ENCODE measurements at regions not wholly inside any gene's neighbourhood (a gene's known extent, or its start where the extent isn't known, plus 50 kb on each side); places are given as distances from the start of the nearest gene placed in this dataset.
A peak's percentile ranks its signal among the peaks of the same experiment; 100 is the strongest.

DNA sequence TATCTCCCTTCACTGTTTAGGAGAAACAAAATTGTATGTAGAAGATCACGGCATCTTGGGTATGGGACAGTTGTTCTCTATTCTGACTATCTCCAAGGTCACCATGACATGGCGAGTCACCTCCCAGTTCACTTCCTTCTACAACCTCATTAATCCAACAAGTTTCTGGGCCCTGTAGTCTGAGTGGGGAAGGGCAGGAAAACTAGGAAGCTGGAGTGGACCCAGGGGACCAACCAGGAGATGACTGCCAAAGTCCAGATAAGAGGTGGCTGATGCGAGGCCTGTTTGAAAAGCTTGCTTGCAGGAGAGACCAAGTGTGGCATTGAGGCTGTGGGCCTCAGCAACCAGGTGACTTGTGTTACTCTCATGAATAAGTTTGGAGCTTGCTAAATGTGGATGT is 584.9 kb downstream of the TNS3 start:
- ChIA-PET POLR2A (no interaction called here), RAD21 (ENCODE audit: low non-redundant PET in 1 of 2, low total read pairs in 2 of 2, uncharacterized antibody in 2 of 2, unreplicated experiment in 2 of 2) (no interaction called here), CTCF (no interaction called here)
- ATAC-seq = no peak
- Histone ChIP-seq H4K20me1 (ENCODE audit: insufficient read depth) (no peaks in the 10 kb centered on the region), H3K9me2 (ENCODE audit: insufficient read depth) (no peaks in the 10 kb centered on the region; the same call in 1 of the 2 replicates), H3K36me3 (ENCODE audit: control insufficient read depth in 1 of 2, insufficient read depth in 2 of 2, low read length in 2 of 2) (no peaks in the 10 kb centered on the region), H3K9me3 (ENCODE audit: control insufficient read depth in 1 of 2, insufficient read depth in 1 of 2, low read depth in 1 of 2, low read length in 2 of 2) (no peaks in the 10 kb centered on the region), H3K4me2 (ENCODE audit: low read length) (no peak overlapping the region), H3K79me2 (ENCODE audit: insufficient read depth, low read length) (no peaks in the 10 kb centered on the region), H3K27ac (ENCODE audit: low read depth, low read length) (no peak overlapping the region), H3K27me3 (ENCODE audit: insufficient read depth, low read length) (no peaks in the 10 kb centered on the region), H3K4me3 (replicated peaks in 1 of 2; ENCODE audit: low read depth in 1 of 2, low read length in 2 of 2) (no peak overlapping the region), H3K9ac (ENCODE audit: low read length) (no peak overlapping the region), H2AFZ (ENCODE audit: low read depth, low read length, poor library complexity, severe bottlenecking) (peak overlapping the region; percentile 27), H3K4me1 (ENCODE audit: control insufficient read depth in 1 of 2, insufficient read depth in 2 of 2, low read length in 2 of 2) (no peaks in the 10 kb centered on the region)
- no peak for DNase-seq (ENCODE audit: low read depth, low spot score)
- intact Hi-C loops (cut with micrococcal nuclease) = no loop called here
- TF ChIP-seq ZNF274 (IDR thresholded peaks at IDR 0.05; ENCODE audit: low read depth, low read length) (no peak), SP1 (IDR thresholded peaks at IDR 0.05; ENCODE audit: low read depth) (no peak), TCF7L2 (IDR thresholded peaks at IDR 0.05; ENCODE audit: borderline replicate concordance, extremely low read depth, insufficient read depth, insufficient read length) (no peak), POLR2AphosphoS5 (IDR thresholded peaks at IDR 0.05; ENCODE audit: low read depth, low read length) (no peak), JUND (IDR thresholded peaks at IDR 0.05) (no peak), SRF (IDR thresholded peaks at IDR 0.05; ENCODE audit: low read depth) (no peak)
- BruUV-seq (replicated peaks) = no TSS peak

DNA sequence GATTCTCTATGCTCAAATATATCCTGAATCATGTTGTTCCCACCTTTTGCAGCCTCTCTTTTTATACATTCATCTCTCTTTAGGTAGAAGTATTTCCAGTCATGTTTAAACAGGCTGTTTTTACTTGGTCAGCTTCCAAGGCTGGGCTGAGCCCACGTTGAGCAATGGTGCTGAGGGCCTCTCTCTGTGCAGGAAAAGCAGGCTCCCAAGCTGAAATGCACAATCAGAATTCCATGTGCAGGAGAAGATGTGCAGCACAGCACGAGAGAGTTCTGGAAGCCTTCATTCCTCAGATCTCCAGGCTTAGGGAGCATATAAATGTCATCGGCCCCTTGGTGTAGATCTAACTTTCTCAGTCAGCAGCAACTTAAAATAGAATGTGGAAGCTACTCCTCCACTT is 588.5 kb downstream of the TNS3 start:
- Histone ChIP-seq H3K4me3 (replicated peaks in 1 of 2; ENCODE audit: low read depth in 1 of 2, low read length in 2 of 2) (no peak overlapping the region), H3K79me2 (ENCODE audit: insufficient read depth, low read length) (no peaks in the 10 kb centered on the region), H3K36me3 (ENCODE audit: control insufficient read depth in 1 of 2, insufficient read depth in 2 of 2, low read length in 2 of 2) (no peaks in the 10 kb centered on the region), H3K27me3 (ENCODE audit: insufficient read depth, low read length) (no peaks in the 10 kb centered on the region), H3K4me1 (ENCODE audit: control insufficient read depth in 1 of 2, insufficient read depth in 2 of 2, low read length in 2 of 2) (no peaks in the 10 kb centered on the region), H3K27ac (ENCODE audit: low read depth, low read length) (no peak overlapping the region), H3K9ac (ENCODE audit: low read length) (no peak overlapping the region), H3K9me2 (ENCODE audit: insufficient read depth) (no peaks in the 10 kb centered on the region), H4K20me1 (ENCODE audit: insufficient read depth) (no peaks in the 10 kb centered on the region), H2AFZ (ENCODE audit: low read depth, low read length, poor library complexity, severe bottlenecking) (no peak overlapping the region), H3K9me3 (ENCODE audit: control insufficient read depth in 1 of 2, insufficient read depth in 1 of 2, low read depth in 1 of 2, low read length in 2 of 2) (no peaks in the 10 kb centered on the region), H3K4me2 (ENCODE audit: low read length) (no peak overlapping the region)
- CTCF ChIA-PET = no interaction called here
- POLR2A ChIA-PET = no interaction called here
- no peak for DNase-seq (ENCODE audit: low read depth, low spot score)
- RAD21 ChIA-PET (ENCODE audit: low non-redundant PET in 1 of 2, low total read pairs in 2 of 2, uncharacterized antibody in 2 of 2, unreplicated experiment in 2 of 2) = no interaction called here
- no TSS peak for BruUV-seq (replicated peaks)
- TF ChIP-seq, protein P1, sequence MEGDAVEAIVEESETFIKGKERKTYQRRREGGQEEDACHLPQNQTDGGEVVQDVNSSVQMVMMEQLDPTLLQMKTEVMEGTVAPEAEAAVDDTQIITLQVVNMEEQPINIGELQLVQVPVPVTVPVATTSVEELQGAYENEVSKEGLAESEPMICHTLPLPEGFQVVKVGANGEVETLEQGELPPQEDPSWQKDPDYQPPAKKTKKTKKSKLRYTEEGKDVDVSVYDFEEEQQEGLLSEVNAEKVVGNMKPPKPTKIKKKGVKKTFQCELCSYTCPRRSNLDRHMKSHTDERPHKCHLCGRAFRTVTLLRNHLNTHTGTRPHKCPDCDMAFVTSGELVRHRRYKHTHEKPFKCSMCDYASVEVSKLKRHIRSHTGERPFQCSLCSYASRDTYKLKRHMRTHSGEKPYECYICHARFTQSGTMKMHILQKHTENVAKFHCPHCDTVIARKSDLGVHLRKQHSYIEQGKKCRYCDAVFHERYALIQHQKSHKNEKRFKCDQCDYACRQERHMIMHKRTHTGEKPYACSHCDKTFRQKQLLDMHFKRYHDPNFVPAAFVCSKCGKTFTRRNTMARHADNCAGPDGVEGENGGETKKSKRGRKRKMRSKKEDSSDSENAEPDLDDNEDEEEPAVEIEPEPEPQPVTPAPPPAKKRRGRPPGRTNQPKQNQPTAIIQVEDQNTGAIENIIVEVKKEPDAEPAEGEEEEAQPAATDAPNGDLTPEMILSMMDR (IDR thresholded peaks at IDR 0.05 in 2 of 3, conservative IDR thresholded peaks at IDR 0.05 in 1 of 3; ENCODE audit: borderline replicate concordance in 1 of 3, insufficient read depth in 1 of 3, low read depth in 2 of 3, low read length in 2 of 3) = no peak
- TF ChIP-seq, protein P2, sequence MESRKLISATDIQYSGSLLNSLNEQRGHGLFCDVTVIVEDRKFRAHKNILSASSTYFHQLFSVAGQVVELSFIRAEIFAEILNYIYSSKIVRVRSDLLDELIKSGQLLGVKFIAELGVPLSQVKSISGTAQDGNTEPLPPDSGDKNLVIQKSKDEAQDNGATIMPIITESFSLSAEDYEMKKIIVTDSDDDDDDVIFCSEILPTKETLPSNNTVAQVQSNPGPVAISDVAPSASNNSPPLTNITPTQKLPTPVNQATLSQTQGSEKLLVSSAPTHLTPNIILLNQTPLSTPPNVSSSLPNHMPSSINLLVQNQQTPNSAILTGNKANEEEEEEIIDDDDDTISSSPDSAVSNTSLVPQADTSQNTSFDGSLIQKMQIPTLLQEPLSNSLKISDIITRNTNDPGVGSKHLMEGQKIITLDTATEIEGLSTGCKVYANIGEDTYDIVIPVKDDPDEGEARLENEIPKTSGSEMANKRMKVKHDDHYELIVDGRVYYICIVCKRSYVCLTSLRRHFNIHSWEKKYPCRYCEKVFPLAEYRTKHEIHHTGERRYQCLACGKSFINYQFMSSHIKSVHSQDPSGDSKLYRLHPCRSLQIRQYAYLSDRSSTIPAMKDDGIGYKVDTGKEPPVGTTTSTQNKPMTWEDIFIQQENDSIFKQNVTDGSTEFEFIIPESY (IDR thresholded peaks at IDR 0.05; ENCODE audit: extremely low read depth, insufficient replicate concordance, low read length) = no peak
- TF ChIP-seq RAD21 (IDR thresholded peaks at IDR 0.05; ENCODE audit: low read depth) = no peak
- no peak for TF ChIP-seq CBX3 (IDR thresholded peaks at IDR 0.05; ENCODE audit: low read depth)
- TF ChIP-seq ELF1 (IDR thresholded peaks at IDR 0.05; ENCODE audit: borderline replicate concordance, low read depth) = no peak
- TF ChIP-seq EGR1 (IDR thresholded peaks at IDR 0.05; ENCODE audit: low read depth) = no peak
- TF ChIP-seq POLR2A (IDR thresholded peaks at IDR 0.05; ENCODE audit: borderline replicate concordance, extremely low read depth, insufficient read depth, insufficient read length) = no peak
- no peak for ATAC-seq
- intact Hi-C loops (cut with micrococcal nuclease) = no loop called here
